ENCODE measurements at regions not wholly inside any gene's neighbourhood (a gene's known extent, or its start where the extent isn't known, plus 50 kb on each side); places are given as distances from the start of the nearest gene placed in this dataset.

- TF ChIP-seq CTCF (conservative IDR thresholded peaks at IDR 0.05 in 1 of 2, IDR thresholded peaks at IDR 0.05 in 1 of 2; ENCODE audit: extremely low read depth in 1 of 2, insufficient read depth in 1 of 2, low read depth in 1 of 2, low read length in 2 of 2): no peak
- TF ChIP-seq EZH2 (IDR thresholded peaks at IDR 0.05; ENCODE audit: borderline replicate concordance, low read length): no peak
Measured at GRCh38 chr15:47577000-47577399, 140.3 kb upstream of the SEMA6D start.
